A549 (cell line): ENCODE measurements at regions not wholly inside any gene's neighbourhood (a gene's known extent, or its start where the extent isn't known, plus 50 kb on each side); places are given as distances from the start of the nearest gene placed in this dataset.

ENCODE experiments used
- ATAC-seq, 2 experiments: fragments of 200-7000 bp in 1 of 2; fragments of >200 bp in 1 of 2; cut with Nextera tagmentation in 1 of 2; cut with Tn5 transposase in 1 of 2; 3 replicates each; pipeline versions ENCODE4 v1.8.0 to v1.9.1; 2018 to 2020; ENCODE audit warnings: mild to moderate bottlenecking in 1 of 2, moderate library complexity in 1 of 2
- CTCF ChIA-PET: fragments of 300-600 bp; sonication (Branson Sonifier 250); formaldehyde crosslinking; extraction: SDS; loops from one replicate; lab custom pipeline; 2021; ENCODE audit warnings: antibody characterized with exemption, inconsistent platforms; lab: Yijun Ruan, JAX
- POLR2A ChIA-PET: fragments of 350-600 bp; formaldehyde crosslinking; extraction: SDS; loops from one replicate; lab custom pipeline; 2021; ENCODE audit warnings: antibody characterized with exemption, inconsistent platforms; lab: Yijun Ruan, JAX
- DNase-seq, 2 experiments: peaks; one replicate each; pipeline versions ENCODE4 v3.0.0 to v3.0.0-alpha.2; 2011 to 2016; ENCODE audit warnings: low read depth in 1 of 2, low spot score in 1 of 2
- FAIRE-seq: peaks from 2 replicates; lab custom pipeline; 2011; peaks lifted over from hg19 to GRCh38; lab: Jason Lieb, UNC
- H3K27ac ChIP-seq, 2 experiments: fragments of >200 bp; sonication (Bioruptor Twin); formaldehyde crosslinking; 3 replicates each; pipeline ENCODE4 v1.5.1; 2016 to 2017
- H3K4me1 ChIP-seq: fragments of >200 bp; sonication (Bioruptor Twin); formaldehyde crosslinking; 3 replicates; pipeline ENCODE4 v1.6.1; 2016
- H3K4me2 ChIP-seq: fragments of >200 bp; sonication (Bioruptor Twin); formaldehyde crosslinking; 3 replicates; pipeline ENCODE4 v1.6.1; 2016
- H3K4me3 ChIP-seq: fragments of >200 bp; sonication (Bioruptor Twin); formaldehyde crosslinking; 3 replicates; pipeline ENCODE4 v1.5.1; 2016
- H3K9me3 ChIP-seq: fragments of >200 bp; sonication (Bioruptor Twin); formaldehyde crosslinking; 3 replicates; pipeline ENCODE4 v1.6.1; 2016
- BHLHE40 ChIP-seq: IDR thresholded peaks from 2 replicates; pipeline ENCODE4 v1.6.1; 2012; ENCODE audit warnings: low read depth, low read length, inconsistent platforms
- CBX2 ChIP-seq: fragments of 200-600 bp; sonication (generic); IDR thresholded peaks from 2 replicates; pipeline ENCODE4 v1.6.1; 2016; ENCODE audit warnings: low read depth, mild to moderate bottlenecking, borderline replicate concordance
- CBX8 ChIP-seq: fragments of 200-600 bp; sonication (generic); IDR thresholded peaks from 2 replicates; pipeline ENCODE4 v1.6.1; 2016
- CHD2 ChIP-seq: fragments of 150-350 bp; IDR thresholded peaks from 2 replicates; pipeline ENCODE4 v1.6.1; 2014; ENCODE audit warnings: low read length; ENCODE audit not compliant: partially characterized antibody
- EHF ChIP-seq: fragments of 250-450 bp; sonication (Bioruptor Pico); IDR thresholded peaks from 2 replicates; pipeline ENCODE4 v1.5.0; 2020; ENCODE audit warnings: mild to moderate bottlenecking
- ELK1 ChIP-seq: fragments of 150-350 bp; IDR thresholded peaks from 2 replicates; pipeline ENCODE4 v1.6.1; 2014; ENCODE audit warnings: low read depth, mild to moderate bottlenecking, low read length
- HDAC2 ChIP-seq: fragments of 200-600 bp; sonication (generic); IDR thresholded peaks from 2 replicates; pipeline ENCODE4 v1.6.1; 2016
- HMGXB4 ChIP-seq: fragments of 250-450 bp; sonication (Bioruptor Pico); IDR thresholded peaks from 2 replicates; pipeline ENCODE4 v1.5.0; 2021; ENCODE audit warnings: mild to moderate bottlenecking, moderate library complexity, borderline replicate concordance
- HOXB5 ChIP-seq: fragments of 250-450 bp; sonication (Bioruptor Pico); IDR thresholded peaks from 2 replicates; pipeline ENCODE4 v1.5.0; 2020; ENCODE audit warnings: mild to moderate bottlenecking, moderate library complexity
- JUN ChIP-seq, 2 experiments: fragments of >200 bp; sonication (Bioruptor Twin); formaldehyde crosslinking; IDR thresholded peaks; 2 replicates in 1 of 2; 3 replicates in 1 of 2; pipeline ENCODE4 v1.6.1; 2016 to 2017
- KDM5A ChIP-seq: fragments of 200-600 bp; sonication (generic); IDR thresholded peaks from 2 replicates; pipeline ENCODE4 v1.6.1; 2016; ENCODE audit warnings: antibody characterized with exemption, mild to moderate bottlenecking
- MAZ ChIP-seq: fragments of 150-350 bp; IDR thresholded peaks from 2 replicates; pipeline ENCODE4 v1.6.1; 2014; ENCODE audit warnings: antibody characterized with exemption, low read depth, low read length, borderline replicate concordance
- NFE2L2 ChIP-seq: fragments of 150-350 bp; conservative IDR thresholded peaks from 2 replicates; pipeline ENCODE4 v1.6.1; 2014; ENCODE audit warnings: low read length
- NR3C1 ChIP-seq: fragments of >200 bp; sonication (Bioruptor Twin); formaldehyde crosslinking; IDR thresholded peaks from 3 replicates; pipeline ENCODE4 v1.6.1; 2017
- POLR2A ChIP-seq: IDR thresholded peaks from 2 replicates; pipeline ENCODE4 v1.6.1; 2012; ENCODE audit warnings: mild to moderate bottlenecking, low read length
- RARB ChIP-seq: fragments of 250-450 bp; sonication (Bioruptor Pico); IDR thresholded peaks from 2 replicates; pipeline ENCODE4 v1.8.0; 2021; ENCODE audit warnings: mild to moderate bottlenecking, moderate library complexity
- RCOR1 ChIP-seq: fragments of 150-350 bp; IDR thresholded peaks from 2 replicates; pipeline ENCODE4 v1.6.1; 2014; ENCODE audit warnings: antibody characterized with exemption, low read length, low read depth
- RFX5 ChIP-seq: fragments of 450-650 bp; IDR thresholded peaks from 2 replicates; pipeline ENCODE4 v1.7.1; 2014; ENCODE audit warnings: antibody characterized with exemption, mild to moderate bottlenecking, moderate library complexity
- RNF2 ChIP-seq: fragments of 200-600 bp; sonication (generic); IDR thresholded peaks from 2 replicates; pipeline ENCODE4 v1.6.1; 2016; ENCODE audit warnings: low read depth, mild to moderate bottlenecking, antibody characterized with exemption, moderate library complexity, borderline replicate concordance
- SMC3 ChIP-seq: fragments of >200 bp; sonication (Bioruptor Twin); formaldehyde crosslinking; IDR thresholded peaks from 3 replicates; pipeline ENCODE4 v1.6.1; 2018; ENCODE audit warnings: inconsistent platforms
- SREBF2 ChIP-seq: fragments of 450-650 bp; IDR thresholded peaks from 2 replicates; pipeline ENCODE4 v1.6.1; 2014; ENCODE audit warnings: mild to moderate bottlenecking, moderate library complexity
- ZC3H11A ChIP-seq: fragments of 450-650 bp; IDR thresholded peaks from 2 replicates; pipeline ENCODE4 v1.6.1; 2014; ENCODE audit warnings: antibody characterized with exemption, mild to moderate bottlenecking
- ZNF302 ChIP-seq: fragments of 250-450 bp; sonication (Bioruptor Pico); IDR thresholded peaks from 2 replicates; pipeline ENCODE4 v1.9.0; 2021; ENCODE audit warnings: inconsistent platforms, mild to moderate bottlenecking, moderate library complexity
- WGBS: methylation state at CpG from one replicate; pipeline ENCODE4 v1.1.6; 2017; ENCODE audit errors: missing lambda C conversion rate; 5-methylcytosine and 5-hydroxymethylcytosine counted together
- TF ChIP-seq, protein P1 (sequence below): IDR thresholded peaks from 2 replicates; pipeline ENCODE4 v1.6.1; 2012
- TF ChIP-seq, protein P2 (sequence below): fragments of >200 bp; sonication (Bioruptor Twin); formaldehyde crosslinking; IDR thresholded peaks from 3 replicates; pipeline ENCODE4 v1.6.1; 2016
- TF ChIP-seq, protein P3 (sequence below): fragments of 450-650 bp; IDR thresholded peaks from 2 replicates; pipeline ENCODE4 v1.6.1; 2014; ENCODE audit warnings: antibody characterized with exemption

GRCh38 chr10:28775773-28776172, 98.5 kb downstream of the BAMBI start (continued):
- no peak for TF ChIP-seq ELK1

GRCh38 chr10:28776519-28776918, 99.2 kb downstream of the BAMBI start:
- ATAC-seq: no peak
- Histone ChIP-seq H3K4me2 (no peak overlapping the region), H3K4me3 (no peak overlapping the region), H3K27ac (no peak overlapping the region), H3K9me3 (no peaks in the 10 kb centered on the region), H3K4me1 (peaks cover 25% of the 10 kb centered on the region)
- WGBS: 84% methylated on average over 2 of the region's 2 CpGs
- FAIRE-seq: no peak
- POLR2A ChIA-PET: no interaction called here
- DNase-seq: no peak
- CTCF ChIA-PET: no interaction called here
- no peak for TF ChIP-seq POLR2A
- no peak for TF ChIP-seq RNF2
- no peak for TF ChIP-seq NFE2L2
- no peak for TF ChIP-seq CBX8
- no peak for TF ChIP-seq RARB (CRISPR knock-in tag)
- no peak for TF ChIP-seq ZNF302 (CRISPR knock-in tag)
- no peak for TF ChIP-seq NR3C1
- no peak for TF ChIP-seq KDM5A
- no peak for TF ChIP-seq CHD2
- no peak for TF ChIP-seq RCOR1
- TF ChIP-seq, protein P1, sequence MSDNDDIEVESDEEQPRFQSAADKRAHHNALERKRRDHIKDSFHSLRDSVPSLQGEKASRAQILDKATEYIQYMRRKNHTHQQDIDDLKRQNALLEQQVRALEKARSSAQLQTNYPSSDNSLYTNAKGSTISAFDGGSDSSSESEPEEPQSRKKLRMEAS: no peak
- no peak for TF ChIP-seq ZC3H11A

GRCh38 chr10:28777911-28778310, 100.6 kb downstream of the BAMBI start:
- ATAC-seq (no peak), FAIRE-seq (no peak), DNase-seq (no peak)
- ChIA-PET POLR2A (no interaction called here), CTCF (no interaction called here)
- no peaks in the 10 kb centered on the region for H3K9me3 ChIP-seq
- peaks cover 30% of the 10 kb centered on the region for H3K4me1 ChIP-seq
- whole genome bisulfite sequencing: 88% methylated on average over 2 of the region's 2 CpGs
- TF ChIP-seq MAZ (no peak), CHD2 (no peak), SMC3 (no peak), SREBF2 (no peak), POLR2A (no peak), RFX5 (no peak), EHF (CRISPR knock-in tag) (no peak), HOXB5 (no peak), NFE2L2 (no peak), JUN (IDR thresholded peaks at IDR 0.05) (no peak), BHLHE40 (no peak), RARB (CRISPR knock-in tag) (no peak), HMGXB4 (CRISPR knock-in tag) (no peak), HDAC2 (no peak), CBX2 (no peak)
- TF ChIP-seq, protein P2, sequence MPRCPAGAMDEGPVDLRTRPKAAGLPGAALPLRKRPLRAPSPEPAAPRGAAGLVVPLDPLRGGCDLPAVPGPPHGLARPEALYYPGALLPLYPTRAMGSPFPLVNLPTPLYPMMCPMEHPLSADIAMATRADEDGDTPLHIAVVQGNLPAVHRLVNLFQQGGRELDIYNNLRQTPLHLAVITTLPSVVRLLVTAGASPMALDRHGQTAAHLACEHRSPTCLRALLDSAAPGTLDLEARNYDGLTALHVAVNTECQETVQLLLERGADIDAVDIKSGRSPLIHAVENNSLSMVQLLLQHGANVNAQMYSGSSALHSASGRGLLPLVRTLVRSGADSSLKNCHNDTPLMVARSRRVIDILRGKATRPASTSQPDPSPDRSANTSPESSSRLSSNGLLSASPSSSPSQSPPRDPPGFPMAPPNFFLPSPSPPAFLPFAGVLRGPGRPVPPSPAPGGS: no peak
- TF ChIP-seq, protein P3, sequence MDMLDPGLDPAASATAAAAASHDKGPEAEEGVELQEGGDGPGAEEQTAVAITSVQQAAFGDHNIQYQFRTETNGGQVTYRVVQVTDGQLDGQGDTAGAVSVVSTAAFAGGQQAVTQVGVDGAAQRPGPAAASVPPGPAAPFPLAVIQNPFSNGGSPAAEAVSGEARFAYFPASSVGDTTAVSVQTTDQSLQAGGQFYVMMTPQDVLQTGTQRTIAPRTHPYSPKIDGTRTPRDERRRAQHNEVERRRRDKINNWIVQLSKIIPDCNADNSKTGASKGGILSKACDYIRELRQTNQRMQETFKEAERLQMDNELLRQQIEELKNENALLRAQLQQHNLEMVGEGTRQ: no peak
- H3K27ac ChIP-seq: no peak overlapping the region
- H3K4me2 ChIP-seq: no peak overlapping the region
- no peak overlapping the region for H3K4me3 ChIP-seq
